Activated T-helper 17 cell treated with anti-CD3 and anti-CD28 coated beads, Interleukin-2, amount 50 U/mL, for 72 hours (primary cell): ENCODE measurements at regions not wholly inside any gene's neighbourhood (a gene's known extent, or its start where the extent isn't known, plus 50 kb on each side); places are given as distances from the start of the nearest gene placed in this dataset.
A peak's percentile ranks its signal among the peaks of the same experiment; 100 is the strongest.

Experiments used
- ATAC-seq: fragments of 150-1000 bp; cut with Tn5 transposase; replicated peaks from 2 replicates; pipeline ENCODE4 v1.10.0; 2021; ENCODE audit warnings: mild to moderate bottlenecking, moderate library complexity
- H3K27ac Mint-ChIP-seq: one replicate; pipeline ENCODE4 v1.8.0; 2022; ENCODE audit warnings: mixed read lengths
- H3K27me3 Mint-ChIP-seq: one replicate; pipeline ENCODE4 v1.8.0; 2022; ENCODE audit warnings: mixed read lengths
- H3K36me3 Mint-ChIP-seq: one replicate; pipeline ENCODE4 v1.8.0; 2022; ENCODE audit warnings: low read depth, mild to moderate bottlenecking, mixed read lengths
- H3K4me1 Mint-ChIP-seq: one replicate; pipeline ENCODE4 v1.8.0; 2022; ENCODE audit warnings: mixed read lengths
- H3K4me3 Mint-ChIP-seq: one replicate; pipeline ENCODE4 v1.8.0; 2022; ENCODE audit warnings: mild to moderate bottlenecking, mixed read lengths
- H3K9me3 Mint-ChIP-seq: one replicate; pipeline ENCODE4 v1.8.0; 2022; ENCODE audit warnings: mixed read lengths

- no peaks in the 10 kb centered on the region for H3K36me3 Mint-ChIP-seq
- H3K4me3 Mint-ChIP-seq = no peak overlapping the region
- H3K27ac Mint-ChIP-seq = no peak overlapping the region
- no peak for ATAC-seq
- no peaks in the 10 kb centered on the region for H3K9me3 Mint-ChIP-seq
- peaks cover 27% of the 10 kb centered on the region for H3K27me3 Mint-ChIP-seq
- no peaks in the 10 kb centered on the region for H3K4me1 Mint-ChIP-seq
Measured at GRCh38 chr5:71893451-71893850, 174.4 kb downstream of the CARTPT start.

- H3K36me3 Mint-ChIP-seq = no peaks in the 10 kb centered on the region
- no peaks in the 10 kb centered on the region for H3K9me3 Mint-ChIP-seq
- no peaks in the 10 kb centered on the region for H3K4me1 Mint-ChIP-seq
- peaks cover 27% of the 10 kb centered on the region for H3K27me3 Mint-ChIP-seq
- no peak for ATAC-seq
- no peak overlapping the region for H3K27ac Mint-ChIP-seq
- no peak overlapping the region for H3K4me3 Mint-ChIP-seq
Measured at GRCh38 chr5:71894091-71894490, 175.0 kb downstream of the CARTPT start.

- Mint-ChIP-seq H3K4me1 (no peaks in the 10 kb centered on the region), H3K27ac (no peak overlapping the region), H3K9me3 (no peaks in the 10 kb centered on the region), H3K27me3 (peaks cover 19% of the 10 kb centered on the region), H3K36me3 (no peaks in the 10 kb centered on the region), H3K4me3 (no peak overlapping the region)
- no peak for ATAC-seq
Measured at GRCh38 chr5:71895546-71895945, 176.5 kb downstream of the CARTPT start.

GRCh38 chr5:71899865-71900342, 180.8 kb downstream of the CARTPT start:
- Mint-ChIP-seq H3K36me3 (no peaks in the 10 kb centered on the region), H3K4me1 (no peaks in the 10 kb centered on the region), H3K4me3 (no peak overlapping the region), H3K27me3 (peaks cover 25% of the 10 kb centered on the region), H3K27ac (no peak overlapping the region), H3K9me3 (no peaks in the 10 kb centered on the region)
- no peak for ATAC-seq

- no peaks in the 10 kb centered on the region for H3K4me1 Mint-ChIP-seq
- H3K27ac Mint-ChIP-seq = no peak overlapping the region
- no peak for ATAC-seq
- no peaks in the 10 kb centered on the region for H3K36me3 Mint-ChIP-seq
- H3K27me3 Mint-ChIP-seq = peaks cover 28% of the 10 kb centered on the region
- no peaks in the 10 kb centered on the region for H3K9me3 Mint-ChIP-seq
- no peak overlapping the region for H3K4me3 Mint-ChIP-seq
Measured at GRCh38 chr5:71903808-71904207, 184.7 kb downstream of the CARTPT start.

GRCh38 chr5:71904852-71905251, 185.8 kb downstream of the CARTPT start:
- Mint-ChIP-seq H3K4me1 (no peaks in the 10 kb centered on the region), H3K27ac (no peak overlapping the region), H3K27me3 (peaks cover 28% of the 10 kb centered on the region), H3K4me3 (no peak overlapping the region), H3K9me3 (no peaks in the 10 kb centered on the region), H3K36me3 (no peaks in the 10 kb centered on the region)
- ATAC-seq = peak; percentile 56

- H3K4me1 Mint-ChIP-seq = no peaks in the 10 kb centered on the region
- ATAC-seq = no peak
- no peaks in the 10 kb centered on the region for H3K9me3 Mint-ChIP-seq
- H3K27ac Mint-ChIP-seq = no peak overlapping the region
- H3K36me3 Mint-ChIP-seq = no peaks in the 10 kb centered on the region
- peaks cover 28% of the 10 kb centered on the region for H3K27me3 Mint-ChIP-seq
- no peak overlapping the region for H3K4me3 Mint-ChIP-seq
Measured at GRCh38 chr5:71905834-71906711, 187.0 kb downstream of the CARTPT start.

GRCh38 chr5:71907001-71907588, 188.0 kb downstream of the CARTPT start:
- Mint-ChIP-seq H3K27me3 (peaks cover 28% of the 10 kb centered on the region), H3K9me3 (no peaks in the 10 kb centered on the region), H3K4me3 (no peak overlapping the region), H3K4me1 (no peaks in the 10 kb centered on the region), H3K27ac (no peak overlapping the region), H3K36me3 (no peaks in the 10 kb centered on the region)
- no peak for ATAC-seq

GRCh38 chr5:71907608-71908145, 188.6 kb downstream of the CARTPT start:
- Mint-ChIP-seq H3K9me3 (no peaks in the 10 kb centered on the region), H3K4me1 (no peaks in the 10 kb centered on the region), H3K36me3 (no peaks in the 10 kb centered on the region), H3K27ac (no peak overlapping the region), H3K4me3 (no peak overlapping the region), H3K27me3 (peaks cover 22% of the 10 kb centered on the region)
- no peak for ATAC-seq

GRCh38 chr5:71910741-71911140, 191.7 kb downstream of the CARTPT start:
- no peak for ATAC-seq
- Mint-ChIP-seq H3K9me3 (no peaks in the 10 kb centered on the region), H3K4me3 (no peak overlapping the region), H3K4me1 (no peaks in the 10 kb centered on the region), H3K27me3 (peaks cover 21% of the 10 kb centered on the region), H3K27ac (no peak overlapping the region), H3K36me3 (no peaks in the 10 kb centered on the region)

GRCh38 chr5:71912021-71912420, 192.9 kb downstream of the CARTPT start:
- ATAC-seq = no peak
- Mint-ChIP-seq H3K4me3 (no peak overlapping the region), H3K27me3 (peaks cover 27% of the 10 kb centered on the region)

GRCh38 chr5:71914281-71914680, 193.0 kb upstream of the MAP1B start:
- Mint-ChIP-seq H3K27ac (no peak overlapping the region), H3K4me1 (no peaks in the 10 kb centered on the region)

More at GRCh38 chr5:71912021-71912420, 192.9 kb downstream of the CARTPT start:
- Mint-ChIP-seq H3K4me1 (no peaks in the 10 kb centered on the region), H3K9me3 (peaks cover 7% of the 10 kb centered on the region), H3K36me3 (no peaks in the 10 kb centered on the region), H3K27ac (no peak overlapping the region)

GRCh38 chr5:71922584-71923106, 184.6 kb upstream of the MAP1B start:
- peak; percentile 51 for ATAC-seq
- H3K36me3 Mint-ChIP-seq = no peaks in the 10 kb centered on the region
- no peak overlapping the region for H3K4me3 Mint-ChIP-seq
- peaks cover 42% of the 10 kb centered on the region for H3K27me3 Mint-ChIP-seq
- peaks cover 14% of the 10 kb centered on the region for H3K9me3 Mint-ChIP-seq
- H3K27ac Mint-ChIP-seq = no peak overlapping the region
- no peaks in the 10 kb centered on the region for H3K4me1 Mint-ChIP-seq

More at GRCh38 chr5:71914281-71914680, 193.0 kb upstream of the MAP1B start:
- no peak for ATAC-seq
- peaks cover 33% of the 10 kb centered on the region for H3K27me3 Mint-ChIP-seq
- H3K9me3 Mint-ChIP-seq = peaks cover 16% of the 10 kb centered on the region
- no peak overlapping the region for H3K4me3 Mint-ChIP-seq
- no peaks in the 10 kb centered on the region for H3K36me3 Mint-ChIP-seq

GRCh38 chr5:71923755-71924154, 183.5 kb upstream of the MAP1B start:
- H3K36me3 Mint-ChIP-seq = no peaks in the 10 kb centered on the region
- H3K27me3 Mint-ChIP-seq = peaks cover 36% of the 10 kb centered on the region
- H3K9me3 Mint-ChIP-seq = peaks cover 12% of the 10 kb centered on the region
- no peak overlapping the region for H3K4me3 Mint-ChIP-seq
- ATAC-seq = no peak
- no peak overlapping the region for H3K27ac Mint-ChIP-seq
- no peaks in the 10 kb centered on the region for H3K4me1 Mint-ChIP-seq

- no peak overlapping the region for H3K27ac Mint-ChIP-seq
- no peaks in the 10 kb centered on the region for H3K36me3 Mint-ChIP-seq
Measured at GRCh38 chr5:71924325-71924724, 182.9 kb upstream of the MAP1B start.

More at GRCh38 chr5:71924325-71924724, 182.9 kb upstream of the MAP1B start:
- H3K4me1 Mint-ChIP-seq = no peaks in the 10 kb centered on the region
- H3K9me3 Mint-ChIP-seq = peaks cover 12% of the 10 kb centered on the region
- no peak for ATAC-seq
- peaks cover 33% of the 10 kb centered on the region for H3K27me3 Mint-ChIP-seq
- H3K4me3 Mint-ChIP-seq = no peak overlapping the region
